NT2/D1 (cell line): ENCODE measurements at regions not wholly inside any gene's neighbourhood (a gene's known extent, or its start where the extent isn't known, plus 50 kb on each side); places are given as distances from the start of the nearest gene placed in this dataset.

Experiments used
- SUZ12 ChIP-seq: IDR thresholded peaks from 2 replicates; pipeline ENCODE4 v1.6.1; 2011; ENCODE audit not compliant: insufficient read length, insufficient read depth; ENCODE audit errors: extremely low read depth
- YY1 ChIP-seq: IDR thresholded peaks from 2 replicates; pipeline ENCODE4 v1.6.1; 2011; ENCODE audit not compliant: insufficient read length, insufficient read depth

GRCh38 chr19:30629086-30629485 lies 256.9 kb downstream of the ZNF536 start:
- TF ChIP-seq YY1, result no peak
- TF ChIP-seq SUZ12, result no peak
